Heart right ventricle (tissue), 16 donors: ENCODE measurements at regions not wholly inside any gene's neighbourhood (a gene's known extent, or its start where the extent isn't known, plus 50 kb on each side); places are given as distances from the start of the nearest gene placed in this dataset.

Experiments
- ATAC-seq, 8 donors: fragments of 200-7000 bp; cut with Tn5 transposase; one replicate each; pipeline ENCODE4 v1.9.1; 2020; ENCODE audit warnings: mild to moderate bottlenecking in 8 of 8, moderate library complexity in 8 of 8, moderate number of reproducible peaks in 1 of 8
- DNase-seq, 2 donors: peaks; one replicate each; pipeline ENCODE4 v3.0.0-alpha.2; 2020
- H3K27ac ChIP-seq, 10 donors: fragments of 200-600 bp; sonication (generic) in 2 of 10; one replicate each; pipeline versions ENCODE4 v1.5.0 to v1.8.0; 2020 to 2022; ENCODE audit warnings: mild to moderate bottlenecking in 3 of 10
- H3K27me3 ChIP-seq, 7 donors: fragments of 200-600 bp; one replicate each; pipeline ENCODE4 v1.8.0; 2021 to 2022; ENCODE audit warnings: mild to moderate bottlenecking in 2 of 7
- H3K36me3 ChIP-seq, 9 donors: fragments of 200-600 bp; sonication (generic) in 1 of 9; one replicate each; pipeline versions ENCODE4 v1.5.0 to v1.8.0; 2020 to 2022; ENCODE audit warnings: mild to moderate bottlenecking in 2 of 9
- H3K4me1 ChIP-seq, 9 donors: fragments of 200-600 bp; sonication (generic) in 1 of 9; one replicate each; pipeline versions ENCODE4 v1.5.0 to v1.8.0; 2020 to 2022; ENCODE audit warnings: mild to moderate bottlenecking in 4 of 9
- H3K4me3 ChIP-seq, 10 donors: fragments of 200-600 bp; sonication (generic) in 2 of 10; one replicate each; pipeline versions ENCODE4 v1.5.0 to v1.8.0; 2020 to 2022; ENCODE audit warnings: mild to moderate bottlenecking in 7 of 10, moderate library complexity in 2 of 10
- H3K9me3 ChIP-seq, 11 donors: fragments of 200-600 bp in 10 of 11; sonication (generic) in 2 of 11; one replicate each; pipeline versions ENCODE4 v1.5.0 to v1.8.0; 2013 to 2022; ENCODE audit warnings: mild to moderate bottlenecking in 2 of 11, control low read depth in 1 of 11, moderate library complexity in 1 of 11
- CTCF ChIP-seq, 9 donors: fragments of 200-600 bp; sonication (generic) in 2 of 9; IDR thresholded peaks; one replicate each; pipeline versions ENCODE4 v1.5.0 to v1.8.0; 2021 to 2022; ENCODE audit warnings: antibody characterized with exemption in 9 of 9, mild to moderate bottlenecking in 5 of 9, moderate library complexity in 1 of 9
- WGBS, 2 donors: extraction: QIAGEN DNeasy Blood & Tissue Kit; methylation state at CpG; one replicate each; pipeline ENCODE4 v1.1.7; 2013; ENCODE audit warnings: inconsistent platforms in 1 of 2; 5-methylcytosine and 5-hydroxymethylcytosine counted together
- intact Hi-C, 10 donors: fragments of 100-400 bp; cut with DNase I; formaldehyde crosslinking; loops; one replicate each; pipeline versions ENCODE4 v1.11.1 to v1.14.2; 2022
- donor health status: Arrhythmogenic right ventricular cardiomyopathy.
- donor health status: ischemic (EF 13 %, LVEDD 7.1; RV severe dilation, severe dysfunction).
- donor health status: healthy with polysubstance abuse.
- donor health status: DM: no; HTN: yes; CAD: no.
- donor health status: DM: no; HTN: no; CAD: no.
- donor health status: ischemic (EF 25% LVEDD 6.9; RV normal size, moderate dysfunction).
- donor health status: ischemic (EF 25% LVEDD 5.7; RV mildly dilated, moderate dysfunction).
- donor health status: healthy.
- donor health status: DM: yes; HTN: yes; CAD: no.
- donor health status: Ischemic cardiomyopathy.
- donor health status: ischemic (EF 35%, LVEDD 5.7; RV mildly dilated, moderate dysfunction).
- donor health status: nonischemic (EF 11% LVEDD 7.7; RV severe dilation, severe dysfunction).
- donor health status: DM: yes; HTN: yes; CAD: no.
- donor health status: PGD.
- donor health status: ischemic (EF 29% LVEDD 5.4; RV normal size, mild dysfunction).
- donor health status: nonischemic (EF 23%, LVEDD 6.1; RV moderate dilation, normal function).

GRCh38 chr1:119191325-119191724, 50.9 kb upstream of the WARS2 start:
- Histone ChIP-seq H3K27me3 (no peaks in the 10 kb centered on the region), H3K4me1 (no peaks in the 10 kb centered on the region), H3K4me3 (no peak overlapping the region), H3K9me3 (peaks cover 0 to 12% (median 0%) of the 10 kb centered on the region in 11 donors), H3K27ac (no peak overlapping the region), H3K36me3 (peaks cover 0 to 4% (median 0%) of the 10 kb centered on the region in 9 donors)
- DNase-seq: no peak
- intact Hi-C loops: no loop called here
- no peak for TF ChIP-seq CTCF (IDR thresholded peaks at IDR 0.05)
- 94 to 97% methylated on average over 3 of the region's 3 CpGs for WGBS, 2 donors
- ATAC-seq: no peak

- H3K36me3 ChIP-seq: no peaks in the 10 kb centered on the region
- H3K27me3 ChIP-seq: no peaks in the 10 kb centered on the region
- peaks cover 0 to 18% (median under 1%) of the 10 kb centered on the region in 11 donors for H3K9me3 ChIP-seq
- H3K27ac ChIP-seq: no peak overlapping the region
- intact Hi-C loops: no loop called here
- DNase-seq (no peak), ATAC-seq (no peak)
- TF ChIP-seq CTCF (IDR thresholded peaks at IDR 0.05): no peak
- H3K4me3 ChIP-seq: no peak overlapping the region
- no peaks in the 10 kb centered on the region for H3K4me1 ChIP-seq
- WGBS, 2 donors: 91 to 92% methylated on average over 2 of the region's 2 CpGs
Measured at GRCh38 chr1:119204197-119204960, 63.9 kb upstream of the WARS2 start.

GRCh38 chr1:119204961-119205357, 64.5 kb upstream of the WARS2 start:
- no peaks in the 10 kb centered on the region for H3K36me3 ChIP-seq
- no peaks in the 10 kb centered on the region for H3K4me1 ChIP-seq
- no peak overlapping the region for H3K4me3 ChIP-seq
- H3K9me3 ChIP-seq: peaks cover 0 to 13% (median 0%) of the 10 kb centered on the region in 11 donors
- no peak for TF ChIP-seq CTCF (IDR thresholded peaks at IDR 0.05)
- DNase-seq (no peak), ATAC-seq (no peak)
- intact Hi-C loops: no loop called here
- no peaks in the 10 kb centered on the region for H3K27me3 ChIP-seq
- 81 to 92% methylated on average over 1 of the region's 1 CpG for WGBS, 2 donors
- no peak overlapping the region for H3K27ac ChIP-seq

GRCh38 chr1:119209061-119209460, 68.6 kb upstream of the WARS2 start:
- no peak for ATAC-seq
- H3K27me3 ChIP-seq: no peaks in the 10 kb centered on the region
- intact Hi-C loops: no loop called here
- H3K36me3 ChIP-seq: no peaks in the 10 kb centered on the region
- no peak overlapping the region for H3K27ac ChIP-seq
- no peak overlapping the region for H3K4me3 ChIP-seq
- no peak for DNase-seq
- 89 to 90% methylated on average over 5 of the region's 5 CpGs for WGBS, 2 donors
- no peak for TF ChIP-seq CTCF (IDR thresholded peaks at IDR 0.05)
- H3K9me3 ChIP-seq: peaks cover 0 to 3% (median 0%) of the 10 kb centered on the region in 11 donors
- H3K4me1 ChIP-seq: no peaks in the 10 kb centered on the region
